ENCODE measurements at regions not wholly inside any gene's neighbourhood (a gene's known extent, or its start where the extent isn't known, plus 50 kb on each side); places are given as distances from the start of the nearest gene placed in this dataset.
A peak's percentile ranks its signal among the peaks of the same experiment; 100 is the strongest.

DNA sequence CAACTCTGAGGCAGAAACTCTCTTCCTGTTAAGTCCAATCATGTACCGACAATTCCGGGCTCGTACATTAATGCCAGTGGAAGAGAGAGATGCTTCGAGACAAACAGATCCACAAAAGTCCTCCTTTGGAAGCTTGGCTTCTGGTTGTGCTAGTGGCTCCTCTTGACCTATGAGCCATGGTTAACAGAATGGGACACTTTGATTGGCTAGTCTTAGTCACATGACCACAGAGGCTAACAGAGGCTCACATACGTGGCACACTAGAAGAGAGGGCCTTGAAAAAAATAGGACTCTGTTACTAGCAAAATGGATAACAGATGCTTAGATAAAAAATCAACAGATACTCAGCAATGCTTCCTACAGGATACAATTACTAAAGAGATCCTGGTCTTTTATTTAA lies 1211.9 kb upstream of the GYPC start:
- H3K4me1 Mint-ChIP-seq = no peaks in the 10 kb centered on the region
- no peaks in the 10 kb centered on the region for H3K36me3 Mint-ChIP-seq
- no peak for TF ChIP-seq CTCF (IDR thresholded peaks at IDR 0.05; ENCODE audit: unreplicated experiment)
- no peak overlapping the region for H3K4me3 Mint-ChIP-seq
- H3K27ac Mint-ChIP-seq = no peak overlapping the region
- H3K27me3 Mint-ChIP-seq (ENCODE audit: low read depth) = no peaks in the 10 kb centered on the region
- DNase-seq (ENCODE audit: low spot score in 2 of 2, unreplicated experiment in 2 of 2) = no peak
- H3K9me3 Mint-ChIP-seq = peaks cover 8% of the 10 kb centered on the region

DNA sequence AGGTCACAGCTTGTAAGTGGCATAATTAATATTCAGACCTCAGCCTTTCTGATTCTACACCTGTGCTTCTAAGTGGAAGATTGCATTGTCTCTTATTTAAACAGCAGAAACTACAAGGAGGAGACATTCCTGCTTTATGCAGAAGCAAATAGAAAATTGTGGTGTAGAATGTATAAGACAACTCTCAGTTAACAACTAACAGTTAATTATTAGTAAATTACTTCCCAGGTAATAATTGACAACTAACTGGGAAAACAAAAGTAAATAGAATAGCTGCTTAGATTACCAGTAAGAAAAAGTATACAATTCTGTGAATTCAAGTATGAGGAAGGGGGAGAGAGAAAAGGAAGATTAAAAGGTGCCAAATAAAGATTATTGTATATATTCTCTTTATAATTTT lies 1210.5 kb upstream of the GYPC start:
- H3K36me3 Mint-ChIP-seq = no peaks in the 10 kb centered on the region
- peaks cover 12% of the 10 kb centered on the region for H3K9me3 Mint-ChIP-seq
- H3K4me3 Mint-ChIP-seq = no peak overlapping the region
- H3K27ac Mint-ChIP-seq = no peak overlapping the region
- H3K27me3 Mint-ChIP-seq (ENCODE audit: low read depth) = no peaks in the 10 kb centered on the region
- H3K4me1 Mint-ChIP-seq = no peaks in the 10 kb centered on the region
- no peak for DNase-seq (ENCODE audit: low spot score in 2 of 2, unreplicated experiment in 2 of 2)
- no peak for TF ChIP-seq CTCF (IDR thresholded peaks at IDR 0.05; ENCODE audit: unreplicated experiment)

DNA sequence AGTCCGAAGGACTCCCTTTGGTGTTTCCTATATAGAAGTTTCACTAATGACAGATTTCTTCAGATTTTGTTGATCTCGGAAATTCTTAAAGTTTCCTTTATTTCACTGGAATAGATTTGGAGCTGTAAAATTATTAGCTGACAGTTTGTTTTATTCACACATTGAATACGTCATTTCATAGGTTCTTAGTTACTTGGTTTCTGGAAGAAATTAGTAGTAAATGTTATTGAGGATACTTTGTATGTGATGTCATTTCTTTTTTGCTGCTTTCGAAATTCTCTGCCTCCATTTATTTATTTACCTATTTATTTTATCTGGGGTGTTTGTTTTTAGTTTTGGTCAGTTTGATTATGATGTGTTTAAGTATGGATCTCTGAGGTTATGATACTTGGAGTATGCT lies 1205.9 kb upstream of the GYPC start:
- no peaks in the 10 kb centered on the region for H3K4me1 Mint-ChIP-seq
- no peak overlapping the region for H3K27ac Mint-ChIP-seq
- no peak overlapping the region for H3K4me3 Mint-ChIP-seq
- H3K27me3 Mint-ChIP-seq (ENCODE audit: low read depth) = no peaks in the 10 kb centered on the region
- peaks cover 3% of the 10 kb centered on the region for H3K36me3 Mint-ChIP-seq
- H3K9me3 Mint-ChIP-seq = peaks cover 20% of the 10 kb centered on the region
- no peak for TF ChIP-seq CTCF (IDR thresholded peaks at IDR 0.05; ENCODE audit: unreplicated experiment)
- DNase-seq (ENCODE audit: low spot score in 2 of 2, unreplicated experiment in 2 of 2) = no peak

- Mint-ChIP-seq H3K27me3 (ENCODE audit: low read depth) (no peaks in the 10 kb centered on the region), H3K9me3 (peaks cover 20% of the 10 kb centered on the region), H3K36me3 (peaks cover 3% of the 10 kb centered on the region), H3K4me1 (peaks cover 2% of the 10 kb centered on the region), H3K4me3 (no peak overlapping the region), H3K27ac (no peak overlapping the region)
- DNase-seq (ENCODE audit: low spot score in 2 of 2, unreplicated experiment in 2 of 2) = no peak
- no peak for TF ChIP-seq CTCF (IDR thresholded peaks at IDR 0.05; ENCODE audit: unreplicated experiment)
These were observed 1200.8 kb upstream of the GYPC start for GRCh38 chr2:125455110-125455509.

- peaks cover 2% of the 10 kb centered on the region for H3K4me1 Mint-ChIP-seq
- TF ChIP-seq CTCF (IDR thresholded peaks at IDR 0.05; ENCODE audit: unreplicated experiment) = no peak
- peaks cover under 1% of the 10 kb centered on the region for H3K36me3 Mint-ChIP-seq
- H3K27me3 Mint-ChIP-seq (ENCODE audit: low read depth) = no peaks in the 10 kb centered on the region
- H3K4me3 Mint-ChIP-seq = no peak overlapping the region
- H3K9me3 Mint-ChIP-seq = peaks cover 6% of the 10 kb centered on the region
- no peak overlapping the region for H3K27ac Mint-ChIP-seq
- no peak for DNase-seq (ENCODE audit: low spot score in 2 of 2, unreplicated experiment in 2 of 2)
These were observed 1199.1 kb upstream of the GYPC start for GRCh38 chr2:125456693-125457363.

DNA sequence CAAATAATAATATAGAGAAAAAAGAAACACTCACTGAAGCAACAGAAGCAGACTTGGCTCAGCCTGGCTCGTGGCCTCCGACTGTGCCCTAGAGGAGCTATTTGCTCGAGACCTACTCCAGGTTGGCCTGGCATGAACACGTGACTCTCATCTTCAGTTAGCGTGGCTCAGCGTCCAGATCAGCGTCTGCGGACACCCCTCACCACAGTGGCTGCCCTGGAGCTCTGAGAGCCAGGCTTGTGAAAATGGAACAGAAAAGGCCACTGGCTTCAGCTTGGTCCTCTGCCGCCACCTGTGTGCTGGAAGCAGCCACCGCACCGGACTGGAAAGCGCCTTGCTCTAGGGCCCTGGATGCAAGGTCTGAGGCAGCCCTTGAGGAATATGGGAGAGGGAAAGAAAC lies 1184.0 kb upstream of the GYPC start:
- DNase-seq (ENCODE audit: low spot score in 2 of 2, unreplicated experiment in 2 of 2) = peak in 1 of 2 experiments; percentile 53
- Mint-ChIP-seq H3K4me3 (no peak overlapping the region), H3K36me3 (no peaks in the 10 kb centered on the region), H3K4me1 (no peaks in the 10 kb centered on the region), H3K9me3 (peaks cover 20% of the 10 kb centered on the region), H3K27ac (no peak overlapping the region), H3K27me3 (ENCODE audit: low read depth) (peaks cover 2% of the 10 kb centered on the region)
- TF ChIP-seq CTCF (IDR thresholded peaks at IDR 0.05; ENCODE audit: unreplicated experiment) = peak; percentile 49
